Heart left ventricle (tissue), 13 donors: ENCODE measurements at regions not wholly inside any gene's neighbourhood (a gene's known extent, or its start where the extent isn't known, plus 50 kb on each side); places are given as distances from the start of the nearest gene placed in this dataset.

ENCODE experiments used
- POLR2A ChIP-seq, 2 donors: fragments of 450-650 bp; IDR thresholded peaks; one replicate each; pipeline ENCODE4 v1.6.1; 2017; ENCODE audit warnings: antibody characterized with exemption in 2 of 2, mild to moderate bottlenecking in 2 of 2, moderate library complexity in 2 of 2
- TF ChIP-seq, protein P1 (sequence below), 12 donors: fragments of 200-600 bp; sonication (generic) in 4 of 12; IDR thresholded peaks; one replicate each; pipeline versions ENCODE4 v1.5.0 to v1.8.0; 2018 to 2022; ENCODE audit warnings: antibody characterized with exemption in 12 of 12, mild to moderate bottlenecking in 5 of 12
- donor health status: ischemic (EF 13 %, LVEDD 7.1; RV severe dilation, severe dysfunction).
- donor health status: DM: no; HTN: yes; CAD: no.
- donor health status: DM: no; HTN: no; CAD: no.
- donor health status: ischemic (EF 25% LVEDD 6.9; RV normal size, moderate dysfunction).
- donor health status: ischemic (EF 25% LVEDD 5.7; RV mildly dilated, moderate dysfunction).
- donor health status: ischemic (EF 35%, LVEDD 5.7; RV mildly dilated, moderate dysfunction).
- donor health status: nonischemic (EF 11% LVEDD 7.7; RV severe dilation, severe dysfunction).
- donor health status: DM: yes; HTN: yes; CAD: no.
- donor health status: PGD.
- donor health status: ischemic (EF 29% LVEDD 5.4; RV normal size, mild dysfunction).
- donor health status: nonischemic (EF 23%, LVEDD 6.1; RV moderate dilation, normal function).

DNA sequence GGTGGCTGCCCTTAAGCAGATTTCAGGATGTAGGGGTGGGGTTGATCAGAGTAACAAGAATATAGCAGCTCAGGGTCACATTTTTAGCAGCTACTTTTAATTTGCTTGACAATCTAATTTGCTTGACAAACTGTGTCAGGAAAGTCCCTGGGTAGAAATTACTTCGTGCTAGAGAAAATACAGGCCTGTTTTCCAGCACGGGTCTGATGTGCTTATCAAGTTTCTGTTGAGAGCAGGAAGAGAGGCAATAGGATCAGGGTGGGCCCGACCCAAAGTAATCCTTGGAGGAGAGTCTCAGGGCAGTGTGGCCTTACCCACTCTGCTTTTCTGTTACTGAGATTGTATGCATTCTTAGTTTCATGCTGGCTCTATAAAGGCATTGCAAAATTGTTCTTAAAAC, 221.5 kb downstream of the TSN start:
- TF ChIP-seq, protein P1, sequence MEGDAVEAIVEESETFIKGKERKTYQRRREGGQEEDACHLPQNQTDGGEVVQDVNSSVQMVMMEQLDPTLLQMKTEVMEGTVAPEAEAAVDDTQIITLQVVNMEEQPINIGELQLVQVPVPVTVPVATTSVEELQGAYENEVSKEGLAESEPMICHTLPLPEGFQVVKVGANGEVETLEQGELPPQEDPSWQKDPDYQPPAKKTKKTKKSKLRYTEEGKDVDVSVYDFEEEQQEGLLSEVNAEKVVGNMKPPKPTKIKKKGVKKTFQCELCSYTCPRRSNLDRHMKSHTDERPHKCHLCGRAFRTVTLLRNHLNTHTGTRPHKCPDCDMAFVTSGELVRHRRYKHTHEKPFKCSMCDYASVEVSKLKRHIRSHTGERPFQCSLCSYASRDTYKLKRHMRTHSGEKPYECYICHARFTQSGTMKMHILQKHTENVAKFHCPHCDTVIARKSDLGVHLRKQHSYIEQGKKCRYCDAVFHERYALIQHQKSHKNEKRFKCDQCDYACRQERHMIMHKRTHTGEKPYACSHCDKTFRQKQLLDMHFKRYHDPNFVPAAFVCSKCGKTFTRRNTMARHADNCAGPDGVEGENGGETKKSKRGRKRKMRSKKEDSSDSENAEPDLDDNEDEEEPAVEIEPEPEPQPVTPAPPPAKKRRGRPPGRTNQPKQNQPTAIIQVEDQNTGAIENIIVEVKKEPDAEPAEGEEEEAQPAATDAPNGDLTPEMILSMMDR (IDR thresholded peaks at IDR 0.05) = no peak
- no peak for TF ChIP-seq POLR2A (IDR thresholded peaks at IDR 0.05)
